H1 (cell line): ENCODE measurements at regions not wholly inside any gene's neighbourhood (a gene's known extent, or its start where the extent isn't known, plus 50 kb on each side); places are given as distances from the start of the nearest gene placed in this dataset.

ENCODE experiments used
- BCL11A ChIP-seq, 2 experiments: IDR thresholded peaks; one replicate each; pipeline ENCODE4 v1.6.1; 2011; ENCODE audit warnings: low read depth in 2 of 2, low read length in 2 of 2, mild to moderate bottlenecking in 2 of 2
- CHD2 ChIP-seq: IDR thresholded peaks from 2 replicates; pipeline ENCODE4 v1.6.1; 2012; ENCODE audit warnings: low read length, improper control_type of control experiment
- E2F6 ChIP-seq: IDR thresholded peaks from 2 replicates; pipeline ENCODE4 v1.6.1; 2012; ENCODE audit warnings: inconsistent platforms
- JUND ChIP-seq: IDR thresholded peaks from 2 replicates; pipeline ENCODE4 v1.6.1; 2011; ENCODE audit warnings: mild to moderate bottlenecking, improper control_type of control experiment, low read length
- SAP30 ChIP-seq: fragments of 300-600 bp; sonication (generic); IDR thresholded peaks from 2 replicates; pipeline ENCODE4 v1.7.1; 2012; ENCODE audit warnings: low read length, moderate library complexity, mild to moderate bottlenecking, inconsistent platforms; ENCODE audit not compliant: insufficient read depth, insufficient replicate concordance
- TAF7 ChIP-seq: optimal IDR thresholded peaks from 2 replicates; pipeline ENCODE3; 2011; ENCODE audit warnings: low read depth, mild to moderate bottlenecking, inconsistent platforms, low read length, moderate library complexity, borderline replicate concordance
- ZNF274 ChIP-seq: IDR thresholded peaks from 2 replicates; pipeline ENCODE4 v1.7.0; 2012; ENCODE audit warnings: low read length, borderline replicate concordance; ENCODE audit errors: extremely low read depth

DNA sequence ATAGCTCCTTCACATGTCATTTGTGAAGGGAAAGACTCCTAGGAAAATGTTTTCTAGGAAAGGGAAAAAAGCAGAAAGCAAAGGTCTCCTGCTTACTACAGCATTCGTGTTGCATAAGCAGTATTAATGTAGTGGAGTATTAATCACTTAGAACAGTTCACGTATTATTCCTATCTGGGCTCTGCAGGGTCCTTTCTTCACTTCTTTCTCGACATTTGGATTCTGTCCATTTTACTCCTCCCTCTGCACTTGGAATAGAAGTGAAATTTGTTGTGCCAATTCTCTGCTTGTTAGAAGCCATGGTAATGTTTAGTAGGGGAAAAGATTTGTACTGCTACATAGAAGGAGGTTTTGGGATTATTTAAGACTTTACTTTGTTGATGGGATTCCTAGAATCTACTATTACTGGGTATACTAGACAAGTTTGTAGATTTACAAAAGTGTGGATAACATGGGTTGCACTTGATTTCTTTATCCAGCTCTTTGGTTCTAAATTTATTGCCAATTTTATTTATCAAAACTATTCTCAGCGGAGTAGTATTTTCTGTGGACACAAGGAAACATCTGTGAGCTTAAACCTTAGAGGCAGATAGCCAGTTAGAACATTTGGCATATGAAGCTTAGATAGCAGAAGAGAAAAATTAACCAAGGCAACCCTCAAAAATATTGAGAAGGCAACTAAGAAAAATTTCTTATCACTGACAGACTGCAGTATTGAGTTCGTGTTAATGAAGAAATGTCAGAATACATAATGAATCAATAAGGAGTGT is 108.4 kb upstream of the ESR1 start (continued):
- TF ChIP-seq SAP30: no peak
- no peak for TF ChIP-seq CHD2
- TF ChIP-seq TAF7: no peak
- TF ChIP-seq BCL11A (IDR thresholded peaks at IDR 0.05; ENCODE audit: low read depth in 2 of 2, low read length in 2 of 2): no peak
- TF ChIP-seq ZNF274: no peak
- TF ChIP-seq E2F6: no peak
- TF ChIP-seq JUND: no peak
- TF ChIP-seq, all 59 proteins: peak for 0
